ENCODE measurements at regions not wholly inside any gene's neighbourhood (a gene's known extent, or its start where the extent isn't known, plus 50 kb on each side); places are given as distances from the start of the nearest gene placed in this dataset.

DNA sequence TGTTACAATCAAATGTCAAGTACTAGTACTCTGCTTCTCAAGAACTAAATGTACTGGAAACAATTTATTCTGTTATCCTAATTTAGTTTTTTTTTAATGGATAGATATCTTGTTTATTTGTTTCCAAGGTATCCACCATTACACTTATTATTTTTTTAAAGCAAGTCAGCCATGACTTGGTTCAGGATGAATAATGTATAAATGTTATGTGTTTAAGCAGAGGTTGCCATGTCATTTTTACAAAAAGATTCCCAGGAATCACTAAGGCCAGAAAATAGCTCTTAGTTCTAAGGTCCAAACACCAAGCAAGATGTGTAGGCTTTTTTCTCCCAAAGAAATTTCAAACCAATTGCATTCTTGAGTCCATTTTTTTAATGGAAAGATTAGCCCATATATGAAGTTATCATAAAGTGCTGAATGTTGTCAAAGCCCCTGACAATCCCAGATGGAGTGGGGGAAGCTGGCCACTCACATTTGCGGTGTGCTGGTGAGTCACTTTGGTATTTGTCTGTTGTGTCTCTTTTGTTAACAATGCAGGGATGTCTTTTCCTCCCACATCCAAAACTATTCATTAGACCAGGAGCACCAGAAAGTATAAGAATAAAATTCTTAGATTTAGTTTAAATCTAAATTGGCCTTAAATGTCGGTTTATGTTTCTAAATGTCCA lies 158.9 kb downstream of the COL6A3 start:
- no peak for TF ChIP-seq CTCF (IDR thresholded peaks at IDR 0.05)
- no peak for ATAC-seq
- no peaks in the 10 kb centered on the region for H3K9me3 ChIP-seq
- H3K27me3 ChIP-seq, result peaks cover 0 to 5% (median 0%) of the 10 kb centered on the region in 7 donors
- no peaks in the 10 kb centered on the region for H3K36me3 ChIP-seq
- H3K27ac ChIP-seq, result peak overlapping the region in 7 of 10 donors; percentile 5 to 84 (median 58)
- intact Hi-C loops (cut with DNase I), result no loop called here
- H3K4me3 ChIP-seq, result no peak overlapping the region
- WGBS, 2 donors, result 87 to 88% methylated on average over 2 of the region's 2 CpGs
- peaks cover 0 to 47% (median 16%) of the 10 kb centered on the region in 9 donors for H3K4me1 ChIP-seq
- no peak for DNase-seq

- Histone ChIP-seq H3K4me3 (no peak overlapping the region), H3K9me3 (no peaks in the 10 kb centered on the region), H3K27me3 (peaks cover 0 to 5% (median 0%) of the 10 kb centered on the region in 7 donors), H3K36me3 (no peaks in the 10 kb centered on the region), H3K4me1 (peaks cover 0 to 49% (median 16%) of the 10 kb centered on the region in 9 donors), H3K27ac (peak overlapping the region; percentile 44 to 84 (median 72))
- TF ChIP-seq CTCF (IDR thresholded peaks at IDR 0.05), result no peak
- ATAC-seq (peak; percentile 72 to 87 (median 77)), DNase-seq (peak in 1 of 2 donors; percentile 35)
- WGBS, 2 donors, result 64 to 67% methylated on average over 4 of the region's 4 CpGs
- intact Hi-C loops (cut with DNase I), result no loop called here
These were observed 157.1 kb downstream of the COL6A3 start for GRCh38 chr2:237256887-237257286.

- H3K27me3 ChIP-seq, result peaks cover 0 to 5% (median 0%) of the 10 kb centered on the region in 7 donors
- no peaks in the 10 kb centered on the region for H3K36me3 ChIP-seq
- intact Hi-C loops (cut with DNase I), result no loop called here
- WGBS, 2 donors, result 48 to 62% methylated on average over 10 of the region's 10 CpGs
- peak overlapping the region; percentile 44 to 84 (median 72) for H3K27ac ChIP-seq
- DNase-seq (peak in 1 of 2 donors; percentile 33), ATAC-seq (peak in 7 of 8 donors; percentile 36 to 86 (median 76))
- H3K4me3 ChIP-seq, result no peak overlapping the region
- H3K4me1 ChIP-seq, result peaks cover 0 to 55% (median 16%) of the 10 kb centered on the region in 9 donors
- TF ChIP-seq CTCF (IDR thresholded peaks at IDR 0.05), result no peak
- no peaks in the 10 kb centered on the region for H3K9me3 ChIP-seq
These were observed 156.5 kb downstream of the COL6A3 start for GRCh38 chr2:237257471-237257951.

GRCh38 chr2:237258116-237258515 lies 155.8 kb downstream of the COL6A3 start:
- Histone ChIP-seq H3K27me3 (no peaks in the 10 kb centered on the region), H3K9me3 (no peaks in the 10 kb centered on the region), H3K27ac (peak overlapping the region in 9 of 10 donors; percentile 15 to 84 (median 73)), H3K36me3 (no peaks in the 10 kb centered on the region), H3K4me1 (peaks cover 0 to 61% (median 16%) of the 10 kb centered on the region in 9 donors), H3K4me3 (no peak overlapping the region)
- ATAC-seq, result no peak
- DNase-seq, result no peak
- no peak for TF ChIP-seq CTCF (IDR thresholded peaks at IDR 0.05)
- WGBS, 2 donors, result 68 to 75% methylated on average over 7 of the region's 7 CpGs
- intact Hi-C loops (cut with DNase I), result no loop called here

All from heart right ventricle (tissue), 16 donors.